ENCODE measurements at regions not wholly inside any gene's neighbourhood (a gene's known extent, or its start where the extent isn't known, plus 50 kb on each side); places are given as distances from the start of the nearest gene placed in this dataset.
"Not testable (repeated sequence)": the region's sequence is repeated elsewhere in the genome, so short reads cannot be mapped to it uniquely, and the experiment has no call there.

- Histone ChIP-seq H3K4me1 (no peaks in the 10 kb centered on the region), H3K27me3 (ENCODE audit: low read depth) (peaks cover 90% of the 10 kb centered on the region), H3K27ac (replicated peaks) (no peak overlapping the region), H3K9me3 (replicated peaks) (no peaks in the 10 kb centered on the region), H3K4me3 (no peak overlapping the region), H3K36me3 (no peaks in the 10 kb centered on the region)
- no peak for TF ChIP-seq CTCF (IDR thresholded peaks at IDR 0.05; ENCODE audit: borderline replicate concordance)
- DNase-seq: no peak
- intact Hi-C loops (cut with micrococcal nuclease): no loop called here
Measured at GRCh38 chr14:106269451-106270204, 743.2 kb downstream of the TMEM121 start.

GRCh38 chr14:106270476-106271121 is 744.2 kb downstream of the TMEM121 start:
- intact Hi-C loops (cut with micrococcal nuclease): not testable (repeated sequence)
- H3K27me3 ChIP-seq (ENCODE audit: low read depth): peaks cover 89% of the 10 kb centered on the region

GRCh38 chr14:106276326-106277267 is 750.2 kb downstream of the TMEM121 start:
- no peaks in the 10 kb centered on the region for H3K9me3 ChIP-seq (replicated peaks)
- no peak for DNase-seq
- intact Hi-C loops (cut with micrococcal nuclease): no loop called here
- H3K36me3 ChIP-seq: no peaks in the 10 kb centered on the region
- no peaks in the 10 kb centered on the region for H3K4me1 ChIP-seq
- peaks cover 89% of the 10 kb centered on the region for H3K27me3 ChIP-seq (ENCODE audit: low read depth)
- H3K4me3 ChIP-seq: no peak overlapping the region
- H3K27ac ChIP-seq (replicated peaks): no peak overlapping the region
- no peak for TF ChIP-seq CTCF (IDR thresholded peaks at IDR 0.05; ENCODE audit: borderline replicate concordance)

More at GRCh38 chr14:106270476-106271121, 744.2 kb downstream of the TMEM121 start:
- H3K27ac ChIP-seq (replicated peaks); H3K4me3 ChIP-seq; H3K36me3 ChIP-seq; DNase-seq; H3K9me3 ChIP-seq (replicated peaks); H3K4me1 ChIP-seq: not testable (repeated sequence)

GRCh38 chr14:106277503-106277902 is 751.1 kb downstream of the TMEM121 start:
- DNase-seq: no peak
- Histone ChIP-seq H3K9me3 (replicated peaks) (no peaks in the 10 kb centered on the region), H3K27ac (replicated peaks) (no peak overlapping the region), H3K4me1 (no peaks in the 10 kb centered on the region), H3K27me3 (ENCODE audit: low read depth) (peaks cover 87% of the 10 kb centered on the region), H3K4me3 (no peak overlapping the region), H3K36me3 (no peaks in the 10 kb centered on the region)
- intact Hi-C loops (cut with micrococcal nuclease): no loop called here
- peak; percentile 38 for TF ChIP-seq CTCF (IDR thresholded peaks at IDR 0.05; ENCODE audit: borderline replicate concordance)

- no peak overlapping the region for H3K27ac ChIP-seq (replicated peaks)
- H3K36me3 ChIP-seq: no peaks in the 10 kb centered on the region
- no peaks in the 10 kb centered on the region for H3K9me3 ChIP-seq (replicated peaks)
- peaks cover 60% of the 10 kb centered on the region for H3K27me3 ChIP-seq (ENCODE audit: low read depth)
- intact Hi-C loops (cut with micrococcal nuclease): no loop called here
- H3K4me1 ChIP-seq: no peaks in the 10 kb centered on the region
- TF ChIP-seq CTCF (IDR thresholded peaks at IDR 0.05; ENCODE audit: borderline replicate concordance): no peak
- H3K4me3 ChIP-seq: no peak overlapping the region
- DNase-seq: no peak
Measured at GRCh38 chr14:106280876-106281275, 754.5 kb downstream of the TMEM121 start.
